GM18507 (cell line): ENCODE measurements at regions not wholly inside any gene's neighbourhood (a gene's known extent, or its start where the extent isn't known, plus 50 kb on each side); places are given as distances from the start of the nearest gene placed in this dataset.
A peak's percentile ranks its signal among the peaks of the same experiment; 100 is the strongest.
"Not testable (repeated sequence)": the region's sequence is repeated elsewhere in the genome, so short reads cannot be mapped to it uniquely, and the experiment has no call there.

Experiments used
- DNase-seq: peaks from one replicate; pipeline ENCODE4 v3.0.0; 2011; ENCODE audit warnings: low read depth; ENCODE audit not compliant: insufficient read length; ENCODE audit errors: extremely low spot score
- FAIRE-seq: peaks from 2 replicates; lab custom pipeline; 2011; peaks lifted over from hg19 to GRCh38; lab: Jason Lieb, UNC

- DNase-seq (no peak), FAIRE-seq (no peak)
Measured at GRCh38 chr14:105685003-105685402, 158.6 kb downstream of the TMEM121 start.

- DNase-seq, FAIRE-seq: not testable (repeated sequence)
Measured at GRCh38 chr14:105685605-105686004, 159.2 kb downstream of the TMEM121 start.

GRCh38 chr14:105686050-105686449 is 159.7 kb downstream of the TMEM121 start:
- peak; percentile 99 for FAIRE-seq
- not testable (repeated sequence) for DNase-seq

GRCh38 chr14:105686462-105687170 is 160.2 kb downstream of the TMEM121 start:
- not testable (repeated sequence) for DNase-seq
- peak; percentile 12 for FAIRE-seq

- not testable (repeated sequence) for FAIRE-seq, DNase-seq
Measured at GRCh38 chr14:105687171-105688022, 161.0 kb downstream of the TMEM121 start.

GRCh38 chr14:105688023-105688351 is 161.6 kb downstream of the TMEM121 start:
- peak; percentile 74 for FAIRE-seq
- not testable (repeated sequence) for DNase-seq

GRCh38 chr14:105688664-105689221 is 162.4 kb downstream of the TMEM121 start:
- FAIRE-seq, result peak; percentile 29
- not testable (repeated sequence) for DNase-seq

GRCh38 chr14:105689722-105690121 is 163.3 kb downstream of the TMEM121 start:
- no peak for FAIRE-seq
- no peak for DNase-seq

- DNase-seq (no peak), FAIRE-seq (no peak)
Measured at GRCh38 chr14:105690671-105691070, 164.3 kb downstream of the TMEM121 start.

- FAIRE-seq, DNase-seq: not testable (repeated sequence)
Measured at GRCh38 chr14:105691321-105692109, 165.1 kb downstream of the TMEM121 start.

GRCh38 chr14:105692110-105692685 is 165.8 kb downstream of the TMEM121 start:
- FAIRE-seq, result not testable (repeated sequence)

GRCh38 chr14:105694961-105695360 is 168.6 kb downstream of the TMEM121 start:
- no peak for DNase-seq
- FAIRE-seq, result no peak

More at GRCh38 chr14:105692110-105692685, 165.8 kb downstream of the TMEM121 start:
- not testable (repeated sequence) for DNase-seq

GRCh38 chr14:105696388-105696787 is 170.0 kb downstream of the TMEM121 start:
- not testable (repeated sequence) for DNase-seq
- peak; percentile 99 for FAIRE-seq

GRCh38 chr14:105697414-105697813 is 171.0 kb downstream of the TMEM121 start:
- FAIRE-seq, DNase-seq: not testable (repeated sequence)

GRCh38 chr14:105697955-105698354 is 171.6 kb downstream of the TMEM121 start:
- FAIRE-seq, DNase-seq: not testable (repeated sequence)

- not testable (repeated sequence) for FAIRE-seq, DNase-seq
Measured at GRCh38 chr14:105698940-105699556, 172.7 kb downstream of the TMEM121 start.

- DNase-seq, FAIRE-seq: not testable (repeated sequence)
Measured at GRCh38 chr14:105699706-105700105, 173.3 kb downstream of the TMEM121 start.

GRCh38 chr14:105700146-105700545 is 173.8 kb downstream of the TMEM121 start:
- not testable (repeated sequence) for DNase-seq
- peak; percentile 49 for FAIRE-seq
